ENCODE measurements at regions not wholly inside any gene's neighbourhood (a gene's known extent, or its start where the extent isn't known, plus 50 kb on each side); places are given as distances from the start of the nearest gene placed in this dataset.

GRCh38 chr18:65279668-65280305 is 471.0 kb upstream of the CDH7 start:
- no peak for DNase-seq (ENCODE audit: low spot score)
- TF ChIP-seq, protein P1, sequence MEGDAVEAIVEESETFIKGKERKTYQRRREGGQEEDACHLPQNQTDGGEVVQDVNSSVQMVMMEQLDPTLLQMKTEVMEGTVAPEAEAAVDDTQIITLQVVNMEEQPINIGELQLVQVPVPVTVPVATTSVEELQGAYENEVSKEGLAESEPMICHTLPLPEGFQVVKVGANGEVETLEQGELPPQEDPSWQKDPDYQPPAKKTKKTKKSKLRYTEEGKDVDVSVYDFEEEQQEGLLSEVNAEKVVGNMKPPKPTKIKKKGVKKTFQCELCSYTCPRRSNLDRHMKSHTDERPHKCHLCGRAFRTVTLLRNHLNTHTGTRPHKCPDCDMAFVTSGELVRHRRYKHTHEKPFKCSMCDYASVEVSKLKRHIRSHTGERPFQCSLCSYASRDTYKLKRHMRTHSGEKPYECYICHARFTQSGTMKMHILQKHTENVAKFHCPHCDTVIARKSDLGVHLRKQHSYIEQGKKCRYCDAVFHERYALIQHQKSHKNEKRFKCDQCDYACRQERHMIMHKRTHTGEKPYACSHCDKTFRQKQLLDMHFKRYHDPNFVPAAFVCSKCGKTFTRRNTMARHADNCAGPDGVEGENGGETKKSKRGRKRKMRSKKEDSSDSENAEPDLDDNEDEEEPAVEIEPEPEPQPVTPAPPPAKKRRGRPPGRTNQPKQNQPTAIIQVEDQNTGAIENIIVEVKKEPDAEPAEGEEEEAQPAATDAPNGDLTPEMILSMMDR (IDR thresholded peaks at IDR 0.05; ENCODE audit: extremely low read depth, missing control alignments) = no peak

DNA sequence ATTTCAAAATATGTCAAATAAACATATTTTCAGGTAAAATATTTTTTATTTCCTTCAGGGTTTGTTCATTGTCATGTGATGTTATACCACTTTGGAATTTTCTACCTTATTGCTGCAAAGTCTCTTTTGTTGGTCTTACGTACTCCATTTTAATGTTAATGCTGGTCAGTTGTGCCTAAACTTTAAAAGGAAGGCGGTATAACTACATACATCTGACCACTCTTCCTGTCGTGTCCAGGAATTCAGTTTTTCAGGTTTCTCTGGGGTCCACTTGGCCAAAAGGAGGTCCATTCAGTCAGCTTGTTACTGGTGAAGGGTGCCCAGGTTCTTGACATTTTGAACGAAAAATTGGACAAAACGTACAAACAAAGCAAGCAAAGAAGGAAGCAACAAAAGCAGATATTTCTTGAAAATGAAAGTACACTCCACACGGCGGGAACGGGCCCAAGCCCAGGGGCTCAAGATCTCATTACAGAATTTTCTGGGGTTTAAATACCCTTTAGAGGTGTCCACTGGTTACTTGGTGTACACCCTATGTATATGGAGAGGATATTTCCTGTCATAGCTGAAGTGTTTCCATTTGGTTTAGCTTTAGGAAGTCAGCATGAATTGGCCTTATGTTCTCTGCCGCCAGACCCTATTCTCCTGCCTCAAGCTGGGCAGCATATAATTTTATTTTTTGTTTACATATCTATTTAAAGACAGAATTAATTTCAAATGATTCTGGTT is 471.7 kb upstream of the CDH7 start:
- DNase-seq (ENCODE audit: low spot score) = no peak
- TF ChIP-seq, protein P1 (IDR thresholded peaks at IDR 0.05; ENCODE audit: extremely low read depth, missing control alignments) = no peak

GRCh38 chr18:65269375-65269774 is 481.4 kb upstream of the CDH7 start:
- DNase-seq (ENCODE audit: low spot score) = no peak

DNA sequence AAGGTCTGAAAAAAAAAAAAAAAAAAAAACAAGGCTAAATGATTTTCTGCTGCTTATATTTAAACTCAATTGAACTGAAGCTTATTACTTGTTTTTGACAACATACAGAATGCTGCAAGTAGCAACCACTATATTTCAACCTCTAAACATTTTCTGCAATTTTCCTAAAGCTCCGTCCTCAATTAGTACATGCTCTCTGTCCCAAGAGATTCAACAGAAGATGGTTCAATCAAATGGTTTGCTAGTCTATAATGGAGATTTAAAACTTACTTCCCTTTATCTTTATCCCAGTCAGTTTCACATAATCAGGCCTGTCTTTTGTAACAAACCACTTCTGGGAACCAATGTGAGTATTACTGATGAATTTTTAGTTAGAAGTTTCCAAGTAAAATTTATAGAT is 485.1 kb upstream of the CDH7 start:
- DNase-seq (ENCODE audit: low spot score) = no peak
- TF ChIP-seq, protein P1 (IDR thresholded peaks at IDR 0.05; ENCODE audit: extremely low read depth, missing control alignments) = no peak

More at GRCh38 chr18:65269375-65269774, 481.4 kb upstream of the CDH7 start:
- TF ChIP-seq, protein P1 (IDR thresholded peaks at IDR 0.05; ENCODE audit: extremely low read depth, missing control alignments) = no peak

DNA sequence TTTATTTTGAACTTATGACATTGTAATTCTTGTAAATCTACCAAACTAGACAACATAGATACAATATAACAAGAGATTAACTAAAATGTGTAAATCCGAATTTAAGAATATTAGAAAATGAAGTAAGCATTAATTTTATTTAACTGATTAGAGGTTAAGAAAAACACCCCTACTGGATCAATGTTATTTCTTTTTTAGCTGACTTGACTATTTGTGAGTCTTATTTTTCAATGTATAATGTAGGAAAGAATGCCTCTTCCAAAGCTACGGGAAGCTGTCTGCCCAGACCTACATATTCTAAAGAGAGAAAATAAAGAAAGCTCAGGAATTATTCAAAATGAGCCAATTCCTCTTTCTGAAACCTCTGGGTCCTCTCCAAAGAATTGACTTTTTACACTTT is 490.8 kb upstream of the CDH7 start:
- no peak for DNase-seq (ENCODE audit: low spot score)
- TF ChIP-seq, protein P1 (IDR thresholded peaks at IDR 0.05; ENCODE audit: extremely low read depth, missing control alignments) = no peak

GRCh38 chr18:65259403-65259802 is 491.4 kb upstream of the CDH7 start:
- TF ChIP-seq, protein P1 (IDR thresholded peaks at IDR 0.05; ENCODE audit: extremely low read depth, missing control alignments) = no peak
- DNase-seq (ENCODE audit: low spot score) = no peak

DNA sequence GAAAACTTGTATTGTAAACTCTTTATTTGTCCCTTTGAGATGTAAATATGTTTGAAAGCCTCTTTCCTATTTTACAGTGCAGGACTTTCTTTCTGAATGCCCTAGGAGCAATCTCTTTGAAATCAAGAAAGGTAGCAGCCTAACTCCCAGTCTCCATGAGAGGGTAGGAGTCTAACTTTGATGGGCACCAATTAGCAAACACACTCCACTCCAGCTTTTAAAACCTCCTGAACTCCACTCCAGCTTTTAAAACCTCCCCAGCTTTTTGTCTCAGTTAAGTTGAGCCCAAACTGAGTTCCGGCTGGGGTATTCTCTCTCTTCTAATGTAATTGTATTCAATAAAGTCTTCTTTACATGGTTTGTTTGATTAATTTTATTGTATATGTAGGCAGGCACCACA is 493.7 kb upstream of the CDH7 start:
- TF ChIP-seq, protein P1 (IDR thresholded peaks at IDR 0.05; ENCODE audit: extremely low read depth, missing control alignments) = no peak
- no peak for DNase-seq (ENCODE audit: low spot score)

Measured in GM20000 (cell line).